Osteoblast (primary cell): ENCODE measurements at regions not wholly inside any gene's neighbourhood (a gene's known extent, or its start where the extent isn't known, plus 50 kb on each side); places are given as distances from the start of the nearest gene placed in this dataset.

Experiments
- DNase-seq: peaks from one replicate; pipeline ENCODE4 v3.0.0; 2011; ENCODE audit warnings: low spot score, mixed read lengths; ENCODE audit not compliant: insufficient read length; ENCODE audit errors: missing footprints
- H2AFZ ChIP-seq: 2 replicates; pipeline ENCODE4 v1.6.0; 2011; ENCODE audit warnings: mild to moderate bottlenecking, low read length
- H3K27ac ChIP-seq: 2 replicates; pipeline ENCODE4 v1.5.1; 2011; ENCODE audit warnings: mild to moderate bottlenecking, low read depth, low read length, moderate library complexity
- H3K27me3 ChIP-seq: 2 replicates; pipeline ENCODE4 v1.6.0; 2012; ENCODE audit warnings: mild to moderate bottlenecking, control low read depth, inconsistent platforms, low read length, moderate library complexity; ENCODE audit not compliant: insufficient read depth
- H3K36me3 ChIP-seq: 2 replicates; pipeline ENCODE4 v1.5.1; 2011; ENCODE audit warnings: mild to moderate bottlenecking, low read length, control low read depth, moderate library complexity; ENCODE audit not compliant: insufficient read depth
- H3K4me1 ChIP-seq: 2 replicates; pipeline ENCODE4 v1.5.1; 2011; ENCODE audit warnings: mild to moderate bottlenecking, low read length, control low read depth, moderate library complexity; ENCODE audit not compliant: insufficient read depth
- H3K4me2 ChIP-seq: 2 replicates; pipeline ENCODE4 v1.6.0; 2011; ENCODE audit warnings: mild to moderate bottlenecking, low read length; ENCODE audit not compliant: insufficient read depth
- H3K4me3 ChIP-seq: fragments of 200-600 bp; sonication (generic); 3 replicates; pipeline ENCODE4 v1.5.1; 2012; ENCODE audit warnings: mild to moderate bottlenecking, low read length, inconsistent platforms; ENCODE audit not compliant: insufficient read depth
- H3K79me2 ChIP-seq: 2 replicates; pipeline ENCODE4 v1.6.0; 2012; ENCODE audit warnings: mild to moderate bottlenecking, low read length, control low read depth, inconsistent platforms; ENCODE audit not compliant: insufficient read depth
- H3K9me3 ChIP-seq: 2 replicates; pipeline ENCODE4 v1.5.1; 2011; ENCODE audit warnings: low read depth, low read length, control low read depth
- H4K20me1 ChIP-seq: 2 replicates; pipeline ENCODE4 v1.6.0; 2012; ENCODE audit warnings: mild to moderate bottlenecking, low read length, control low read depth; ENCODE audit not compliant: insufficient read depth
- TF ChIP-seq, protein P1 (sequence below): IDR thresholded peaks from 2 replicates; pipeline ENCODE4 v1.5.1; 2011; ENCODE audit warnings: mild to moderate bottlenecking, low read depth, low read length, moderate library complexity; ENCODE audit errors: extremely low read depth

DNA sequence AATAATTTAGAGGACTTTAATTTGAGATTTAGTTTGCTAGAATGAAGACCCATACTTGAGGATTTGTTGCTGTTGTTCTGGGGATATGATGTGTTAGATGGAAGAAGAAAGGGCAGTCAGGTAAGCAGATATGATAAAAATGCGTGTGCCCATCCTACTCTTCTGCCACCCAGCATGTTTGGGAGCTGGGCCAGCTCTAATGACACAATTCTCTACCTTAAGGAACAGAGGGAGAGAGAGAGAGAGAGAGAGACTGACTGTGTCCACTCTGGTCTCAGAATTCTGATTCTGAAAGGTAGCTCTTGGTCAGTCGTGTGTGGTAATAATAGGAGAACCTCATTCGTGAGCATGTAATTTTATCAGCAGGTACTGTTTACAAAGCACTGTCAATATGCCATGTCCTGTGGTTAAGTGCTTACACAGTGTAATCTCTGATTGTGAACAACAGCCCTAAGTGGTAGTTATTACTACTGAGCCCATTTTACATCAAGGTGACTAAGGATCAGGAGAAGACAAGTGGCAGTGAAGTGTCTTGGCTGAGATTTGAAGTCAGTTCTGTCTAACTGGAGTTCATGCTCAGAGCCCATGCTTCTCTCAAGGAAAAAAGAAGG lies 307.4 kb upstream of the SEMA6A start:
- no peaks in the 10 kb centered on the region for H3K9me3 ChIP-seq

DNA sequence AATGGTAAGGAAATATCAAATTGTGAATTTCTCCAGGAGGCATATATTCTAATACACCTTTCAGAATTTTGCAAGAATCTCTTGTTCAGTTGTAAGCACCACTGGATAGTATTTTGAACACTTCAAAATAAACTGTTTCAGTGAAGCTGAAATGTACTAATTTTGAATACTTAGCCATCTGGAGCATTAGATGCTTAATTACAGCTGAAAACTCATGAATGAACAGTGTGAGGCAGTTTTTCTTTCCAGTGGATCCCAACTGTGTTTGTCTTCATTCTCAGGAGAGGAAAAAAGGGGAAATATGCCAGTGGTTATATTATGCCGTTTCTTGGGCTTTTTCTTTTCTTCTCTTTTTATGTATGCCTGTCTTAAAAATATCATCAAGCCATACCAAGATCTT lies 306.0 kb upstream of the SEMA6A start:
- no peaks in the 10 kb centered on the region for H3K9me3 ChIP-seq
- H4K20me1 ChIP-seq: no peaks in the 10 kb centered on the region
- TF ChIP-seq, protein P1, sequence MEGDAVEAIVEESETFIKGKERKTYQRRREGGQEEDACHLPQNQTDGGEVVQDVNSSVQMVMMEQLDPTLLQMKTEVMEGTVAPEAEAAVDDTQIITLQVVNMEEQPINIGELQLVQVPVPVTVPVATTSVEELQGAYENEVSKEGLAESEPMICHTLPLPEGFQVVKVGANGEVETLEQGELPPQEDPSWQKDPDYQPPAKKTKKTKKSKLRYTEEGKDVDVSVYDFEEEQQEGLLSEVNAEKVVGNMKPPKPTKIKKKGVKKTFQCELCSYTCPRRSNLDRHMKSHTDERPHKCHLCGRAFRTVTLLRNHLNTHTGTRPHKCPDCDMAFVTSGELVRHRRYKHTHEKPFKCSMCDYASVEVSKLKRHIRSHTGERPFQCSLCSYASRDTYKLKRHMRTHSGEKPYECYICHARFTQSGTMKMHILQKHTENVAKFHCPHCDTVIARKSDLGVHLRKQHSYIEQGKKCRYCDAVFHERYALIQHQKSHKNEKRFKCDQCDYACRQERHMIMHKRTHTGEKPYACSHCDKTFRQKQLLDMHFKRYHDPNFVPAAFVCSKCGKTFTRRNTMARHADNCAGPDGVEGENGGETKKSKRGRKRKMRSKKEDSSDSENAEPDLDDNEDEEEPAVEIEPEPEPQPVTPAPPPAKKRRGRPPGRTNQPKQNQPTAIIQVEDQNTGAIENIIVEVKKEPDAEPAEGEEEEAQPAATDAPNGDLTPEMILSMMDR: no peak
- no peak overlapping the region for H3K27ac ChIP-seq
- no peak overlapping the region for H2AFZ ChIP-seq
- H3K4me1 ChIP-seq: no peaks in the 10 kb centered on the region
- no peak overlapping the region for H3K4me3 ChIP-seq
- H3K4me2 ChIP-seq: no peak overlapping the region
- H3K36me3 ChIP-seq: no peaks in the 10 kb centered on the region
- no peaks in the 10 kb centered on the region for H3K27me3 ChIP-seq
- no peaks in the 10 kb centered on the region for H3K79me2 ChIP-seq
- no peak for DNase-seq

More for the DNA sequence above, 307.4 kb upstream of the SEMA6A start:
- DNase-seq: no peak
- Histone ChIP-seq H3K27me3 (no peaks in the 10 kb centered on the region), H3K36me3 (no peaks in the 10 kb centered on the region), H3K27ac (no peak overlapping the region), H4K20me1 (no peaks in the 10 kb centered on the region), H3K79me2 (no peaks in the 10 kb centered on the region), H3K4me2 (no peak overlapping the region), H3K4me1 (no peaks in the 10 kb centered on the region), H3K4me3 (no peak overlapping the region), H2AFZ (no peak overlapping the region)
- TF ChIP-seq, protein P1: no peak

DNA sequence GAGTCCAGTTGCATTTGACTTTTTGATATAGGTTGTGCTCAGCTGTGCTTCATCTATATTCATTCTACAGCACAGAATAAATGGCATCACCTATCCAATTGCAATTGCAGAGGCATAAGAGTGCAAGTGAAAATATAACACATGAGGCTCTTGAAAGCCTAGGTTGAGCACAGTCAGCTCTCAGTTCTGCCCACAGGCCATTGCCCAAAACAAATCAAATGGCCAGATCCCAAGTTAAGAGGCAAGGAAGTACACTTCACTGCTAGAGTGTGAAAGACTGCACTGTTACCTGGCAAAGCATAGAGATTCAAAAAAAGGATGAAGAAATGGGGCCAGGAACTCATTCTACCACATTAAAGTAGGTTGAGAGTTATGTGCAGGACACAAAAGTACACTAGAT lies 305.5 kb upstream of the SEMA6A start:
- no peaks in the 10 kb centered on the region for H3K4me1 ChIP-seq
- H3K36me3 ChIP-seq: no peaks in the 10 kb centered on the region
- no peaks in the 10 kb centered on the region for H3K79me2 ChIP-seq
- H2AFZ ChIP-seq: no peak overlapping the region
- H4K20me1 ChIP-seq: no peaks in the 10 kb centered on the region
- no peak overlapping the region for H3K27ac ChIP-seq
- no peak overlapping the region for H3K4me3 ChIP-seq
- TF ChIP-seq, protein P1: no peak
- H3K4me2 ChIP-seq: no peak overlapping the region
- no peaks in the 10 kb centered on the region for H3K27me3 ChIP-seq
- H3K9me3 ChIP-seq: no peaks in the 10 kb centered on the region
- no peak for DNase-seq

DNA sequence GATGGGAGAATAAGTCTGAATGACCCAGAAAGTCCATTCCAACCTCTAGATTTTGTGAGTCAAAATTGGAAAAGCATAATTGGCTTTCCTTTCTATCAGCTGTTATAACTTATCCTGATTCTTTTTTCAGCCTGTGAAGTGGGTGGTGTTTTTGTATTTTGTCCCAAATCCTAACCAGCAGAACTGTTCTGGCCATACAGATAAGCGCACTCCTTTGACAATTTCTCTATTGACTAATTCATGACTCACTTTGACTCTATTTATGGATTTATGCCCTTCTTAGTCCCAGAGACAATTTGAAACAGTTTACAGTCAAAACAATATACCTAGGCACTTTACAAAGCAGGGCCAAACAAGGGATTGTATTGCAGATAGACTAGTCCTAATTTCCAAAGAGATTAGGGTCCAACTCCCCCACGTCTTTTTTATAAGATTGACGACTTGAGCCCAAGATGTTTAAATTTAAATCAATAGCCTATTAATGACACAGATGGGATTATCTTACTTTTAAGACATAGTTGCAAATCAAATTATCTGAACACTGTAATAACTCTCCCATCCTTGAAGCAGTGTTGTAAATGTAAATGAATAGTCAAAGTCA lies 301.7 kb upstream of the SEMA6A start:
- Histone ChIP-seq H3K4me3 (no peak overlapping the region), H3K27ac (no peak overlapping the region), H3K9me3 (no peaks in the 10 kb centered on the region), H3K79me2 (no peaks in the 10 kb centered on the region), H3K27me3 (no peaks in the 10 kb centered on the region), H2AFZ (no peak overlapping the region), H4K20me1 (no peaks in the 10 kb centered on the region), H3K36me3 (no peaks in the 10 kb centered on the region), H3K4me1 (no peaks in the 10 kb centered on the region), H3K4me2 (no peak overlapping the region)
- DNase-seq: no peak
- TF ChIP-seq, protein P1: no peak
